ENCODE measurements at regions not wholly inside any gene's neighbourhood (a gene's known extent, or its start where the extent isn't known, plus 50 kb on each side); places are given as distances from the start of the nearest gene placed in this dataset.

- no peak for DNase-seq (ENCODE audit: low spot score)
Observed at GRCh38 chr6:106035655-106036054, 50.5 kb upstream of the PRDM1 start.

GRCh38 chr6:106033806-106034205 is 52.3 kb upstream of the PRDM1 start:
- DNase-seq (ENCODE audit: low spot score): no peak

GRCh38 chr6:106027758-106028157 is 58.4 kb upstream of the PRDM1 start:
- DNase-seq (ENCODE audit: low spot score): no peak

GRCh38 chr6:106026748-106027715 is 59.1 kb upstream of the PRDM1 start:
- no peak for DNase-seq (ENCODE audit: low spot score)

GRCh38 chr6:106025655-106026054 is 60.5 kb upstream of the PRDM1 start:
- no peak for DNase-seq (ENCODE audit: low spot score)

GRCh38 chr6:106022801-106023200 is 63.3 kb upstream of the PRDM1 start:
- DNase-seq (ENCODE audit: low spot score): no peak

- DNase-seq (ENCODE audit: low spot score): no peak
Observed at GRCh38 chr6:106017454-106017853, 68.7 kb upstream of the PRDM1 start.

GRCh38 chr6:106014955-106015354 is 71.2 kb upstream of the PRDM1 start:
- no peak for DNase-seq (ENCODE audit: low spot score)

GRCh38 chr6:106011476-106011875 is 74.7 kb upstream of the PRDM1 start:
- no peak for DNase-seq (ENCODE audit: low spot score)

- DNase-seq (ENCODE audit: low spot score): no peak
Observed at GRCh38 chr6:106005954-106006353, 80.2 kb upstream of the PRDM1 start.

- no peak for DNase-seq (ENCODE audit: low spot score)
Observed at GRCh38 chr6:106005013-106005412, 81.1 kb upstream of the PRDM1 start.

GRCh38 chr6:106003268-106003987 is 82.7 kb upstream of the PRDM1 start:
- DNase-seq (ENCODE audit: low spot score): no peak

- no peak for DNase-seq (ENCODE audit: low spot score)
Observed at GRCh38 chr6:106002005-106002404, 84.1 kb upstream of the PRDM1 start.

- no peak for DNase-seq (ENCODE audit: low spot score)
Observed at GRCh38 chr6:106000935-106001334, 85.2 kb upstream of the PRDM1 start.

- no peak for DNase-seq (ENCODE audit: low spot score)
Observed at GRCh38 chr6:105997482-105997881, 88.7 kb upstream of the PRDM1 start.

GRCh38 chr6:105995391-105995865 is 90.7 kb upstream of the PRDM1 start:
- no peak for DNase-seq (ENCODE audit: low spot score)

GRCh38 chr6:105994591-105995390 is 91.3 kb upstream of the PRDM1 start:
- DNase-seq (ENCODE audit: low spot score): peak; percentile 33

GRCh38 chr6:105994118-105994590 is 92.0 kb upstream of the PRDM1 start:
- no peak for DNase-seq (ENCODE audit: low spot score)

- no peak for DNase-seq (ENCODE audit: low spot score)
Observed at GRCh38 chr6:105993341-105994117, 92.6 kb upstream of the PRDM1 start.

- peak; percentile 75 for DNase-seq (ENCODE audit: low spot score)
Observed at GRCh38 chr6:105992315-105992961, 93.7 kb upstream of the PRDM1 start.
